ENCODE measurements at regions not wholly inside any gene's neighbourhood (a gene's known extent, or its start where the extent isn't known, plus 50 kb on each side); places are given as distances from the start of the nearest gene placed in this dataset.

DNA sequence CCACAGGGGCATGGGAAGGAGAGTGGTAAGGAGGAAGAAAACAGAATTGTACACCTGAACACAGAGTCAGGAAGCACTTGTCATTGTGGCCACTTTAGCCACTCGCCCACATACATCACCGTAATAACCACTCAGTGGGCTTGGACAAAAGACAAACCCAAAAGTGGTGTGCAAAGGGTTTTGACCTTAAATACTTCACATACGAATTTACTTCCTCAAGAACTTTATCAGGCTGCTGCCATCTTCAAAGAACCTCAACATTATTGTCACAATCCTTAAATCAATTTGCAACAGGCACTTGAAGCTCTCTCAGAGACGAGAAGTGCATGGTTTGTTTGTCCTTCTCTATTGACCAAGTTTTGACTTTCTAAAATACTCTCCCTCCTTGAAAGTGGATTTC is 187.3 kb upstream of the EGLN3 start:
- Histone ChIP-seq H3K79me2 (ENCODE audit: control insufficient read depth, insufficient read depth, low read length) (no peaks in the 10 kb centered on the region), H3K27ac (ENCODE audit: insufficient read depth, low read depth, low read length) (no peak overlapping the region), H3K9me1 (replicated peaks; ENCODE audit: control insufficient read depth, extremely low read depth, insufficient read depth, low read length) (no peaks in the 10 kb centered on the region), H3K27me3 (ENCODE audit: control insufficient read depth in 2 of 2, insufficient read depth in 2 of 2, low read length in 2 of 2) (no peaks in the 10 kb centered on the region), H3K4me2 (ENCODE audit: insufficient read depth, low read length) (no peak overlapping the region), H4K20me1 (replicated peaks; ENCODE audit: control insufficient read depth, extremely low read depth, insufficient read depth, low read length) (no peaks in the 10 kb centered on the region), H3K36me3 (ENCODE audit: control insufficient read depth in 2 of 2, extremely low read depth in 1 of 2, insufficient read depth in 2 of 2, low read length in 2 of 2) (no peaks in the 10 kb centered on the region), H3K4me3 (replicated peaks in 1 of 3; ENCODE audit: insufficient read depth in 1 of 3, low read depth in 1 of 3, low read length in 3 of 3) (no peak overlapping the region), H3K9ac (replicated peaks; ENCODE audit: extremely low read depth, insufficient read depth, low read length) (no peak overlapping the region), H3K9me3 (replicated peaks; ENCODE audit: control insufficient read depth, insufficient read depth, low read length) (no peaks in the 10 kb centered on the region), H3K4me1 (ENCODE audit: control insufficient read depth, extremely low read depth, insufficient read depth, low read length) (no peaks in the 10 kb centered on the region), H2AFZ (ENCODE audit: low read depth, low read length) (no peak overlapping the region)
- intact Hi-C loops (cut with micrococcal nuclease): no loop called here
- CTCF ChIA-PET: no interaction called here
- FAIRE-seq (no peak), DNase-seq (ENCODE audit: low read depth, low spot score) (no peak)
- BruUV-seq (replicated peaks): no TSS peak
- dilution Hi-C loops (cut with MboI; ENCODE audit: extremely low pct_ligation_motif_present, low sequenced_read_pairs): no loop called here
- POLR2A ChIA-PET: no interaction called here
- TF ChIP-seq MYC (IDR thresholded peaks at IDR 0.05; ENCODE audit: low read depth, low read length) (no peak), POLR2AphosphoS5 (IDR thresholded peaks at IDR 0.05; ENCODE audit: insufficient read depth, low read depth, low read length) (no peak), EZH2 (IDR thresholded peaks at IDR 0.05; ENCODE audit: borderline replicate concordance, low read depth, low read length, severe bottlenecking) (no peak), POLR2A (IDR thresholded peaks at IDR 0.05; ENCODE audit: low read depth, low read length) (no peak), GATA2 (IDR thresholded peaks at IDR 0.05; ENCODE audit: insufficient read depth, insufficient read length, low read depth, low read length) (no peak), FOS (IDR thresholded peaks at IDR 0.05; ENCODE audit: borderline replicate concordance, insufficient read depth, low read length) (no peak), JUN (IDR thresholded peaks at IDR 0.05; ENCODE audit: borderline replicate concordance, insufficient read depth, insufficient read length, low read depth) (no peak)
- TF ChIP-seq, protein P1, sequence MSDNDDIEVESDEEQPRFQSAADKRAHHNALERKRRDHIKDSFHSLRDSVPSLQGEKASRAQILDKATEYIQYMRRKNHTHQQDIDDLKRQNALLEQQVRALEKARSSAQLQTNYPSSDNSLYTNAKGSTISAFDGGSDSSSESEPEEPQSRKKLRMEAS (IDR thresholded peaks at IDR 0.05; ENCODE audit: insufficient read depth, insufficient read length): no peak
- TF ChIP-seq, protein P2, sequence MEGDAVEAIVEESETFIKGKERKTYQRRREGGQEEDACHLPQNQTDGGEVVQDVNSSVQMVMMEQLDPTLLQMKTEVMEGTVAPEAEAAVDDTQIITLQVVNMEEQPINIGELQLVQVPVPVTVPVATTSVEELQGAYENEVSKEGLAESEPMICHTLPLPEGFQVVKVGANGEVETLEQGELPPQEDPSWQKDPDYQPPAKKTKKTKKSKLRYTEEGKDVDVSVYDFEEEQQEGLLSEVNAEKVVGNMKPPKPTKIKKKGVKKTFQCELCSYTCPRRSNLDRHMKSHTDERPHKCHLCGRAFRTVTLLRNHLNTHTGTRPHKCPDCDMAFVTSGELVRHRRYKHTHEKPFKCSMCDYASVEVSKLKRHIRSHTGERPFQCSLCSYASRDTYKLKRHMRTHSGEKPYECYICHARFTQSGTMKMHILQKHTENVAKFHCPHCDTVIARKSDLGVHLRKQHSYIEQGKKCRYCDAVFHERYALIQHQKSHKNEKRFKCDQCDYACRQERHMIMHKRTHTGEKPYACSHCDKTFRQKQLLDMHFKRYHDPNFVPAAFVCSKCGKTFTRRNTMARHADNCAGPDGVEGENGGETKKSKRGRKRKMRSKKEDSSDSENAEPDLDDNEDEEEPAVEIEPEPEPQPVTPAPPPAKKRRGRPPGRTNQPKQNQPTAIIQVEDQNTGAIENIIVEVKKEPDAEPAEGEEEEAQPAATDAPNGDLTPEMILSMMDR (IDR thresholded peaks at IDR 0.05; ENCODE audit: extremely low read depth in 1 of 2, insufficient read depth in 1 of 2, low read depth in 1 of 2, low read length in 2 of 2): no peak

All from endothelial cell of umbilical vein (primary cell).